SK-N-MC (cell line): ENCODE measurements at regions not wholly inside any gene's neighbourhood (a gene's known extent, or its start where the extent isn't known, plus 50 kb on each side); places are given as distances from the start of the nearest gene placed in this dataset.

Experiments
- EZH2 ChIP-seq: fragments of 200-600 bp; sonication (generic); IDR thresholded peaks from one replicate; pipeline ENCODE4 v1.6.1; 2017; ENCODE audit warnings: antibody characterized with exemption
- FOXP2 ChIP-seq: optimal IDR thresholded peaks from 2 replicates; pipeline ENCODE3; 2011; ENCODE audit warnings: mild to moderate bottlenecking, moderate library complexity; ENCODE audit not compliant: insufficient read depth; ENCODE audit errors: extremely low read length, control extremely low read depth
- POLR2AphosphoS5 ChIP-seq: IDR thresholded peaks from 2 replicates; pipeline ENCODE4 v1.6.1; 2012; ENCODE audit warnings: mild to moderate bottlenecking, low read depth, low read length, borderline replicate concordance

GRCh38 chr2:11910971-11911370 lies 164.5 kb downstream of the LPIN1 start:
- no peak for TF ChIP-seq POLR2AphosphoS5
- no peak for TF ChIP-seq EZH2
- TF ChIP-seq FOXP2, result no peak
